OCI-LY3 (cell line): ENCODE measurements at regions not wholly inside any gene's neighbourhood (a gene's known extent, or its start where the extent isn't known, plus 50 kb on each side); places are given as distances from the start of the nearest gene placed in this dataset.

Source experiments
- CTCF ChIP-seq: fragments of 200-600, 300-600 bp; sonication (generic); IDR thresholded peaks from 2 replicates; pipeline ENCODE4 v1.5.1; 2014; ENCODE audit warnings: antibody characterized with exemption, low read length, low read depth
- EZH2phosphoT487 ChIP-seq: fragments of 200-600 bp; shearing (Covaris generic); IDR thresholded peaks from 2 replicates; pipeline ENCODE4 v1.6.1; 2018; ENCODE audit warnings: antibody characterized with exemption, mixed run types, low read depth

GRCh38 chr10:131418681-131419080 is 107.2 kb upstream of the TCERG1L start:
- no peak for TF ChIP-seq CTCF
- TF ChIP-seq EZH2phosphoT487: no peak
